Esophagus muscularis mucosa (tissue), 3 donors: ENCODE measurements at regions not wholly inside any gene's neighbourhood (a gene's known extent, or its start where the extent isn't known, plus 50 kb on each side); places are given as distances from the start of the nearest gene placed in this dataset.

Experiments used
- POLR2AphosphoS5 ChIP-seq, 2 donors: sonication (generic); formaldehyde crosslinking; IDR thresholded peaks; one replicate each; pipeline ENCODE4 v1.6.1; 2017; ENCODE audit warnings: antibody characterized with exemption in 2 of 2
- TF ChIP-seq, protein P1 (sequence below), 3 experiments: fragments of 200-600 bp in 2 of 3; fragments of 450-650 bp in 1 of 3; sonication (generic) in 2 of 3; IDR thresholded peaks; one replicate each; pipeline ENCODE4 v1.5.1; 2017 to 2019; ENCODE audit warnings: antibody characterized with exemption in 3 of 3, mild to moderate bottlenecking in 2 of 3, moderate library complexity in 1 of 3

DNA sequence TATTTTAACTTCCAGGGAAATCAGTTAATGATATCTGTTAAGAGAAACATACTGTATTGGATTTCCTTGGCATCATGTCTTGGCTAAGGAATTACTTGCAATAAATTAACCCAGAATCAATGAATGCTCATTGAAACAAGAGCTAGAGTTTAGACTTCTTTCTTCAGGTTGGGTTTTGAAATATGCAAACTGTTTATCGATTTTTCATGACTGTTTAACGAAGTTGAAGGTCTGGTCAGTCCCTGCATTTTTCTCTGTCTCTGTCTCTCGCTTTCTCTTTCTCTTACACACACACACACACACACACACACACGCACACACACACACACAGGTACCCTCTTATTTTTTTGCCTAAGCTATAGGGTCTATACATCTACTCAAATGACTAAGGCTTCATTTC is 981.0 kb downstream of the SUCLG1 start:
- TF ChIP-seq, protein P1, sequence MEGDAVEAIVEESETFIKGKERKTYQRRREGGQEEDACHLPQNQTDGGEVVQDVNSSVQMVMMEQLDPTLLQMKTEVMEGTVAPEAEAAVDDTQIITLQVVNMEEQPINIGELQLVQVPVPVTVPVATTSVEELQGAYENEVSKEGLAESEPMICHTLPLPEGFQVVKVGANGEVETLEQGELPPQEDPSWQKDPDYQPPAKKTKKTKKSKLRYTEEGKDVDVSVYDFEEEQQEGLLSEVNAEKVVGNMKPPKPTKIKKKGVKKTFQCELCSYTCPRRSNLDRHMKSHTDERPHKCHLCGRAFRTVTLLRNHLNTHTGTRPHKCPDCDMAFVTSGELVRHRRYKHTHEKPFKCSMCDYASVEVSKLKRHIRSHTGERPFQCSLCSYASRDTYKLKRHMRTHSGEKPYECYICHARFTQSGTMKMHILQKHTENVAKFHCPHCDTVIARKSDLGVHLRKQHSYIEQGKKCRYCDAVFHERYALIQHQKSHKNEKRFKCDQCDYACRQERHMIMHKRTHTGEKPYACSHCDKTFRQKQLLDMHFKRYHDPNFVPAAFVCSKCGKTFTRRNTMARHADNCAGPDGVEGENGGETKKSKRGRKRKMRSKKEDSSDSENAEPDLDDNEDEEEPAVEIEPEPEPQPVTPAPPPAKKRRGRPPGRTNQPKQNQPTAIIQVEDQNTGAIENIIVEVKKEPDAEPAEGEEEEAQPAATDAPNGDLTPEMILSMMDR (IDR thresholded peaks at IDR 0.05), result no peak
- no peak for TF ChIP-seq POLR2AphosphoS5 (IDR thresholded peaks at IDR 0.05)
